ENCODE measurements at regions not wholly inside any gene's neighbourhood (a gene's known extent, or its start where the extent isn't known, plus 50 kb on each side); places are given as distances from the start of the nearest gene placed in this dataset.

DNA sequence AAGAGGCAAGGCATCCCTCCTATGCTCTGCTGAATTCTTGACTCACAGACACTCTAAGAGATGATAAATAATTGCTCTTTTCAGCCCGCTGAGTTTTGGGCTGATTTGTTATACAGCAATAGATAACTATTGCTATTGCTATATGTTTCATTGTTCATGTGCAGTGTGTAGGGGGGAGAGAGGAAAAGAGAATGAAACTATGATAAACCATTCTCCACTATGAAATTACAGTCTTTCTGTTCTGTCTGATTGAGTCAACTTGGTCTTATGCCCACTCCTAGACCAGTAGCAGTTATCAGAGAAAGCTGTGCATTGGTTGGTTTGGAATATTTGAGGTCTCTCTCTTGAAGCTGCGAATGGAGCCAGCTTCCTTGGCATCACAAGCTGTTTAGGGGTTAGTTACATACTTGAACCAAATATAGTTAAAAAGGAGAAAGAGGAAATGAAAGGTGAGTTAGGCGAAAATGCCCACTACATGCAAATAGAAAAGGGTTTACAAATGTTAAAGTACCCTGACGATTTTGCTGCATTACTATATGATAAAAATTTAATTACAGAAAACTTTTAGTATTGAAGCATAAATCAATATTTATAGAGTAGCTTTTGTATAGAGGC, 136.3 kb upstream of the ACTBL2 start:
- no peak for DNase-seq (ENCODE audit: low spot score)

DNA sequence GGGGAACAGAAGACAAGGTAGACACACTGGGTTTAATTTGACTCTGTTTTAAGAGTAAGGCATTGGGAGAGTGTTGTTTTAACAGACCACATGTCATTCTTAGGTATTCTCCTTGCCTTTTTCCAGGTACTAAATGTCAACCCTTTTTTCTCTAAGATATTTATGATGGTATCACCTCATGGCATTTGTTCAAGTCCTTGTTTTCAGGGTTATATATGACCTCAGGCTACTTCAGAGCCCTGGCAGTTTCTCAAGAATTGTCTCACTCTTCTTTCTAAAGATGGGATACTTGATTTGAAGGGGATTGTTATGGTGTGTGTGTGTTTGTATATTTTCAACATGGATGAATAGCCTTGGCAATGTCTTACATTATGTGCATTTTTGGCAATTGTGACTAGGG, 131.1 kb upstream of the ACTBL2 start:
- no peak for DNase-seq (ENCODE audit: low spot score)

DNA sequence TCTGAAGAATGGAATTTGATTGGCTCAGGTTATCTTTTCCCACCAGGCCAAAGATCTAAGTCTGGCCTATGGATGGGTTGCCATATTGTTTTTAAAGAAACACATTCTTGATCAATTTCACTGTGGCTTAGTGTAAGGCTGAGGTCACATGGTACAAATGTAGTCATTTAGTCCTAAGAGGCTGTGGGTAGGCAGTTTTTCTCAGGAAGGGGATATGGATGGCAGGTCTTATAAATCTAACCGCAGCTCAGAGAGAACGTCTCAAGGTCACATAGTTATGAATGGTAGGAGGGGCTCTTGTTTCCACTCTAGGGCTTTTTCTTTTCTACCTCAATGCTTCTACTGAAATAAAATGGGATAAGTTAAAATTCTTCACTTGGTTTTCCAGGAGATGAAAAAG, 128.6 kb upstream of the ACTBL2 start:
- DNase-seq (ENCODE audit: low spot score), result no peak

GRCh38 chr5:57608542-57608941, 125.9 kb upstream of the ACTBL2 start:
- DNase-seq (ENCODE audit: low spot score), result no peak

GRCh38 chr5:57601996-57602395, 119.4 kb upstream of the ACTBL2 start:
- DNase-seq (ENCODE audit: low spot score), result no peak

- DNase-seq (ENCODE audit: low spot score), result no peak
Observed at GRCh38 chr5:57600321-57600720, 117.7 kb upstream of the ACTBL2 start.

GRCh38 chr5:57598756-57599155, 116.1 kb upstream of the ACTBL2 start:
- no peak for DNase-seq (ENCODE audit: low spot score)

DNA sequence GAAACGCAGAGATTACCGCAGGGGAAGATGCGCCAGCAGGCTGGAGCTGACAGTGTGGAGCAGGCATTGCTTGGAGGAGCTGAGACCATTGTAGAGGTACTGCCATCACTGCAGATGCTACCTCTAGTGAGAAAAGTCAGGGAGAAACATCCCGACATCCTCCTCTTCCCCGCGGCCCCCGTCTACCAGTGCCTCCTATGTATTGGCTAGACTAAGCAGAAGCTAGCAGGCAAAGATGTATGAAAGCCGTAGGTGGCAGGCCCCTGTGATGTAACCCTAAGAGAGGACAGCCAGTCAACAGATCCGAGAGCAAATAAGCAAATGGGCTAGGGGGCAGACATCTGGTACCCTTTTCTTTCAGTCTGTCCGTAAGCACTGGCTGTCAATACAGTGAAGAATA, 115.5 kb upstream of the ACTBL2 start:
- peak; percentile 11 for DNase-seq (ENCODE audit: low spot score)

DNA sequence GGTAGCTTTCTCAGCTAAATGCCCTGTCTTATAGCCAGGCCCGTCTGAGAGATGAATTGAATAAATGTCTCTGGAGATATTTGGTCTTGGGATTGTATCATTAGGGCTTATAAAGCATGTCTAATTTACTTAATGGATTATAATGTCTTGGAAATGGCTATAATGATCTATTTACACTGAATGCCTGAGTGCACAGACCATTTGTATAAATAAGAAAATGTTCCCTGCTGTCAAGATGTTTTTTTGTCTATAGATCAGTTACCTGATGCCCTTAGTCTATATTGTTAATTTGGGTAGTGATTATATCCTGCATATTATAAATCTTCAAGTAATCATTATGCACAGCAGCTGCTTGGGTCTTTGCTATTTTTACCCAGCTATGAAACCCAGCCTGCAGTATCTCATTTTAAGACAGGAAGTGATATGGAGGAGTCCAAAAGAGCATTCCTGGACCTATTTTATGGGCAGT, 112.9 kb upstream of the ACTBL2 start:
- DNase-seq (ENCODE audit: low spot score), result no peak

GRCh38 chr5:57594436-57594835, 111.8 kb upstream of the ACTBL2 start:
- DNase-seq (ENCODE audit: low spot score), result no peak

DNA sequence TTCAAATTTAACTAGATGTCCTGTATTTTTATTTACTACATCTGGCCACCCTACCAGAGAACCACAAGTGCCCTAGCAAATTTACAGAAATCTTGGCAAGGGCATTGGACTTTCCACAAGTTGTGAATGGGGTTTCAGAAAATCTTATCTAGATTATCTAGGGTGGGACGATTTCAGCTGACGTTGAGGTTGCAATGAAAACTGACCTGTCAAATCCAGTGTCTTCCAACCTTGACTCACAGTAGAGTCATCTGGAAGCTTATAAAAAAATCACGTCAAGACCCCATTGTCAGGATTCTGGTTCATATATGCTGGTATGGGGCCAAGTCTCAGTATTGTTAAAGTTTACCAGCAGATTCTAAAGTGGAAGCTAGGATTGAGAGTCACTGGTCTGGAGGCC, 109.6 kb upstream of the ACTBL2 start:
- DNase-seq (ENCODE audit: low spot score), result no peak

- no peak for DNase-seq (ENCODE audit: low spot score)
Observed at GRCh38 chr5:57586649-57587048, 104.0 kb upstream of the ACTBL2 start.

DNA sequence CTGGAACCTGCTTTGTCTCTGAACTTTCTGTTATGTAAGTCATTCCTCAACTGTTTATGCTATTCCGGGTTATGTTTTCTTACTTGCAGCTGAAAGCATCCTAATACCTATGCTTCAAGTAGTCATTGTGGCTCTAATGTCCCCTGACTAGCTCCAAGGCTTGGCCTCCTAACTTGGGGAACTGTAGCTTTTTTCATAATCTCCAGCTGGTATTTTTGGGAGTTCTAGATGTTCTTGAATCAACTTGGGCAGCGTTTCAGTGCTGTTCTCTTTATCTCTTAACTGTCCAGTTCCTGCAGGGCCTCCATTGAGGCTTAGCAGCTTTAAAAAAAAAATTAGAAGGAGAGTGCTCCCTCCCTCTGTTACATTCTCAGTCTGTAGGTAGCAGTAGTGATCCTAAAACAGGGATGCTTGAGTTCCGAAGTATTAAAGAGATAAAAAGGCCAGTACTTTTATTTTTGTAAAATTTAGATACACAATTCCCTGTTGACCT, 100.0 kb upstream of the ACTBL2 start:
- DNase-seq (ENCODE audit: low spot score), result no peak

GRCh38 chr5:57581772-57582171, 99.2 kb upstream of the ACTBL2 start:
- no peak for DNase-seq (ENCODE audit: low spot score)

GRCh38 chr5:57581222-57581621, 98.6 kb upstream of the ACTBL2 start:
- DNase-seq (ENCODE audit: low spot score), result no peak

DNA sequence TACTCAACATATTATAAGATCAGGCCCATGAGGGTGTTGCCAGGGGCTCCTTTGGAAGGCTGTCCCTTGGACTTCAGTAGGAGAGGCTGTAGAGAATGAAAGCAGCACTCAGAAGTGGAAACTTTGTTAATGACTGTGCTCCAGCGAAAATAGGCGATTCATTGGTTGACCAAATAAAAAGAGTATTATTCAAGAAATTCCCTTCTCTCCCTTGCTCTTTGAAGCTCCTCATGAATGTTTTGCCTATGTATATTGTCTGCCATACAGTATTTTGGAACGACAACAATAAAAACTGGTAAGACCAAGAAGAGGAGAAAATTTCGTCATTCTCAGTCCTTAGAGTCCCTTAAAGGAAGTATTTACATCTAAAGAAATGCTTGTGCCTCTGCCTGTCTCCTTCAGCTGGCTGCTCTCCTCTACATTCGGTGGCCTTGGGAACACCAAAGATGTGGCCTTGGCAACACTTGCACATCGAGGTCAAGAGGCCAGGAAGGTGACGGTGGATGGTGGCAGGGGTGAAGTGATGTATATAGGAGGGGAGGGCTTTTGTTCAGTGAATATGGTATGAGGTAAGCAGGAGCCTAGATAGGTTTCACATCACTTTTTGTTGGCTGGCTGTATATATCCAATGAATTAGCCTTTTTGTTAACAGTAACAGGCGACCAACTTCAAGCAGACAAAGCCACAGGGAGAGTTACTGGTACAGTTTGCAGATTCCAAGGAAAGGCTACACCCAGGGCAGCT, 95.0 kb upstream of the ACTBL2 start:
- no peak for DNase-seq (ENCODE audit: low spot score)

GRCh38 chr5:57576317-57576716, 93.7 kb upstream of the ACTBL2 start:
- no peak for DNase-seq (ENCODE audit: low spot score)

- DNase-seq (ENCODE audit: low spot score), result no peak
Observed at GRCh38 chr5:57575839-57576238, 93.2 kb upstream of the ACTBL2 start.

- DNase-seq (ENCODE audit: low spot score), result no peak
Observed at GRCh38 chr5:57572461-57572860, 89.8 kb upstream of the ACTBL2 start.

DNA sequence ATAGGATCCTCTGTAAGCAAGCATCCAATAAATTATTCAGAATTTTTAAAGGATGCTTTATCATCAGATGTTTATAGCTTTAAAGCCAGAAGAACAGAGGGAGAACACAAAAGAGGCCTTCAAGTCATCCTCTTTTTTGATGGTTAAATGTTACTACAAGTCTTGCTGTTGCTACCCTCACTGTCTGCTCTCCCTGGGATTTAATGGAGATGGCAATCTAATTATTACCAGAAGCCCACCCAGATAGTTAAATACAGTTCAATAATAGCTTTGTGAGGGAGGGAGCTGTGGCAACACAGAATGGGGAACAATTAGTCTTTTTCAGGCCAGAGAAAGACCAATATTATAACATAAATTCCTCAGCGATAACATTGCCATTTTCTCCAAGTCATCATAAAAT, 87.0 kb upstream of the ACTBL2 start:
- no peak for DNase-seq (ENCODE audit: low spot score)

GRCh38 chr5:57568136-57568535, 85.5 kb upstream of the ACTBL2 start:
- no peak for DNase-seq (ENCODE audit: low spot score)

DNA sequence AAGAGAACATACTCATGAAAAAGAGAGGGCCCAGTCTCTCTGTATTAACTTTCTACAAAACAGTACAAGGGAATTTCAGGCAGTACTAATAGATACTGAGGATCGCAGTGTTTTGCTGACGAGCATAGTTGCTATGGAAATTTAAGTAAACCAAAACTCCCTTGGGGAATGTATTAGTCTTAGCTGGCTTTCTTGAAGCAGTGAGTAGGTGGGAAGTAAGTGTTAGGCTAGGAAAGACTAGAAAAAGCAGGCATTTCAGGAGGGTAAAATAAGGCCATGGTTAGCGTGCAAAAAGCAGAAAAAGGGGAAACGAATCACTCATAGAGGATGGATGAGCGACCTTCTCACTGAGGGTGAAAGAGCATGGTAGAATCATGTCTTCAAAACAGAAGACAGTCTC, 84.3 kb upstream of the ACTBL2 start:
- DNase-seq (ENCODE audit: low spot score), result no peak

DNA sequence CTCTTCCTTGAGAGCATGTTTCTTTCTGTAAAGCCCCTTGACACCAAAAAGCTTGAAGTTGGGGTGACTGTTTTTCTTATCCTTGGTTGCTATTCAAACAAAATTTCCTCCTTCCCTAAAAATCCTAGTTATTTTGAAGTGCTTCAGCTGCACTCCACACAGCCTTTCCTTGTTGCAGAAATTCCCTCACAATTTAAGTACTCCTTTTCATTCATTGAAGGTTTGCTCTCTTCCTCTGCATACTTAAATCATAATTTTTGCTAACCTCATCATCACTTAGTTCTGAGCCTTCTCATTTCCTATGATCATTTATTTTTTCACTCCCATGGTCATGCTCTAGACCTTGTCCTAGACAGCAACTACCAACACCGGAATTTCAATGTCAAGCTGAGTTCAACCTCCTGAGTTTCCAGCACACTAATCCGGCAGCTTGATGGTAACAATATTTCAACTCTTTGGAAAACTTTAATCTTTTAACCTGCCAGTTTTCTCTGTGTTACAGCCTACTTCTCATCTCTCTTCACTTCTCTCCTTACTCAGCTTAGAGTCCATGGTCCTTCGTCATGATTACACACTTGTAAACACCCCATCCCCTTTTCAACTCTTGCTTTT, 78.7 kb upstream of the ACTBL2 start:
- no peak for DNase-seq (ENCODE audit: low spot score)

All from globus pallidus (tissue), 1 donor.